GM12878 (cell line): ENCODE measurements at regions not wholly inside any gene's neighbourhood (a gene's known extent, or its start where the extent isn't known, plus 50 kb on each side); places are given as distances from the start of the nearest gene placed in this dataset.

Source experiments
- ATAC-seq: fragments of 200-7000 bp; cut with Tn5 transposase; 3 replicates; pipeline ENCODE4 v1.9.1; 2020; ENCODE audit warnings: mild to moderate bottlenecking, moderate library complexity
- BruUV-seq: library from RNA; stranded (reverse); fragments of 400-500 nt; replicated peaks from 2 replicates; lab custom pipeline; 2021; lab: Mats Ljungman, UMichigan
- CTCF ChIA-PET: fragments of 300-600 bp; sonication (Branson Sonifier 250); formaldehyde crosslinking; extraction: SDS; loops from one replicate; lab custom pipeline; 2021; ENCODE audit warnings: inconsistent platforms; lab: Yijun Ruan, JAX
- POLR2A ChIA-PET: fragments of 350-600 bp; formaldehyde crosslinking; extraction: SDS; loops from one replicate; lab custom pipeline; 2021; ENCODE audit warnings: inconsistent platforms; lab: Charles Lee
- RAD21 ChIA-PET: fragments of 300-600 bp; sonication (Branson Sonifier 250); formaldehyde crosslinking; loops from one replicate; lab custom pipeline; 2023; ENCODE audit warnings: antibody characterized with exemption; ENCODE audit not compliant: unreplicated experiment; lab: Charles Lee
- SMC1A ChIA-PET: fragments of 300-600 bp; sonication (Branson Sonifier 250); formaldehyde crosslinking; loops from one replicate; lab custom pipeline; 2023; ENCODE audit not compliant: unreplicated experiment, uncharacterized antibody; lab: Charles Lee
- DNase-seq: peaks from one replicate; pipeline ENCODE4 v3.0.0-alpha.2; 2011; ENCODE audit warnings: low read depth, low spot score
- FAIRE-seq: peaks from 3 replicates; lab custom pipeline; 2011; peaks lifted over from hg19 to GRCh38; lab: Jason Lieb, UNC
- H2AFZ ChIP-seq: 2 replicates; pipeline ENCODE4 v1.6.0; 2011; ENCODE audit warnings: low read depth, low read length, control low read depth; ENCODE audit not compliant: control insufficient read depth
- H3K27ac ChIP-seq: 2 replicates; pipeline ENCODE4 v1.5.1; 2011; ENCODE audit warnings: control low read depth; ENCODE audit not compliant: control insufficient read depth, insufficient read depth
- H3K27me3 ChIP-seq, 2 experiments: replicated peaks in 1 of 2; 2 replicates each; pipeline versions ENCODE4 v1.6.0 to v1.6.1; 2011; ENCODE audit warnings: low read length in 1 of 2; ENCODE audit not compliant: control insufficient read depth in 2 of 2, insufficient read depth in 2 of 2
- H3K36me3 ChIP-seq, 2 experiments: 2 replicates each; pipeline ENCODE4 v1.5.1; 2011; ENCODE audit warnings: low read length in 1 of 2; ENCODE audit not compliant: control insufficient read depth in 2 of 2, insufficient read depth in 2 of 2
- H3K4me1 ChIP-seq: 2 replicates; pipeline ENCODE4 v1.6.1; 2011; ENCODE audit warnings: mild to moderate bottlenecking, low read length, moderate library complexity, mixed read lengths; ENCODE audit not compliant: control insufficient read depth, insufficient read depth
- H3K4me2 ChIP-seq: 2 replicates; pipeline ENCODE4 v1.6.0; 2011; ENCODE audit warnings: control low read depth; ENCODE audit not compliant: control insufficient read depth, insufficient read depth
- H3K4me3 ChIP-seq: fragments of 200-600 bp; sonication (generic); 2 replicates; pipeline ENCODE4 v1.5.1; 2016
- H3K79me2 ChIP-seq: 2 replicates; pipeline ENCODE4 v1.6.0; 2011; ENCODE audit warnings: low read length; ENCODE audit not compliant: control insufficient read depth, insufficient read depth
- H3K9ac ChIP-seq: 2 replicates; pipeline ENCODE4 v1.8.0; 2011; ENCODE audit warnings: low read length, control low read depth, mixed read lengths; ENCODE audit not compliant: control insufficient read depth, insufficient read depth
- H3K9me3 ChIP-seq: replicated peaks from 3 replicates; pipeline ENCODE4 v1.5.1; 2011; ENCODE audit warnings: mild to moderate bottlenecking, low read length; ENCODE audit not compliant: control insufficient read depth, insufficient read depth
- H4K20me1 ChIP-seq: 2 replicates; pipeline ENCODE4 v1.6.0; 2011; ENCODE audit not compliant: control insufficient read depth, insufficient read depth
- GABPA ChIP-seq: IDR thresholded peaks from 2 replicates; pipeline ENCODE4 v1.6.1; 2014; ENCODE audit warnings: antibody characterized with exemption, low read depth, mild to moderate bottlenecking, inconsistent platforms
- MEF2A ChIP-seq: IDR thresholded peaks from 2 replicates; pipeline ENCODE4 v1.6.1; 2011; ENCODE audit warnings: low read depth, mild to moderate bottlenecking, low read length, moderate library complexity; ENCODE audit not compliant: insufficient read depth
- RAD21 ChIP-seq: IDR thresholded peaks from 2 replicates; pipeline ENCODE4 v1.6.1; 2011; ENCODE audit warnings: mild to moderate bottlenecking, low read depth, low read length, moderate library complexity; ENCODE audit not compliant: insufficient read depth
- RB1 ChIP-seq: fragments of 450-650 bp; formaldehyde crosslinking; IDR thresholded peaks from 2 replicates; pipeline ENCODE4 v1.6.1; 2017; ENCODE audit warnings: mild to moderate bottlenecking, borderline replicate concordance
- STAT1 ChIP-seq: fragments of 450-650 bp; conservative IDR thresholded peaks from 2 replicates; pipeline ENCODE4 v1.6.1; 2014; ENCODE audit warnings: antibody characterized with exemption, mild to moderate bottlenecking
- TBL1XR1 ChIP-seq: IDR thresholded peaks from 2 replicates; pipeline ENCODE4 v1.6.1; 2012; ENCODE audit warnings: low read depth, low read length, improper control_type of control experiment
- ZBED1 ChIP-seq: IDR thresholded peaks from 2 replicates; pipeline ENCODE4 v1.6.1; 2016; ENCODE audit warnings: borderline replicate concordance
- ZBTB4 ChIP-seq: fragments of 450-650 bp; formaldehyde crosslinking; IDR thresholded peaks from 2 replicates; pipeline ENCODE4 v1.4.0; 2022; ENCODE audit warnings: mild to moderate bottlenecking, moderate library complexity
- WGBS: methylation state at CpG from one replicate; pipeline ENCODE4 v1.1.6; 2016; ENCODE audit warnings: low lambda C conversion rate; ENCODE audit not compliant: insufficient replicate concordance, insufficient coverage; ENCODE audit errors: missing lambda C conversion rate; 5-methylcytosine and 5-hydroxymethylcytosine counted together
- in situ Hi-C: fragments of 300-500 bp; cut with MboI; formaldehyde crosslinking; loops from 9 replicates; pipeline ENCODE4 v1.14.3; 2018; ENCODE audit warnings: mixed read lengths
- intact Hi-C: fragments of 100-400 bp; cut with micrococcal nuclease; formaldehyde crosslinking; loops from one replicate; pipeline ENCODE4 v1.14.2; 2022; ENCODE audit not compliant: unreplicated experiment

- DNase-seq (no peak), ATAC-seq (no peak), FAIRE-seq (no peak)
- H2AFZ ChIP-seq: no peak overlapping the region
- SMC1A ChIA-PET: interaction anchor here (1.1 to 1.4 kb wide), 4 partner anchors 9 to 95 kb away, joined by 3 to 4 read pairs (median 3); no protein-coding TSS in a partner anchor
- in situ Hi-C loops: loop anchor here (5.0 kb wide), 1 partner anchor 48 kb away; no protein-coding TSS in a partner anchor
- no peak overlapping the region for H3K4me3 ChIP-seq
- no TSS peak for BruUV-seq
- no peak overlapping the region for H3K9ac ChIP-seq
- H3K4me2 ChIP-seq: no peak overlapping the region
- no peaks in the 10 kb centered on the region for H3K36me3 ChIP-seq
- POLR2A ChIA-PET: no interaction called here
- RAD21 ChIA-PET: no interaction called here
- no peaks in the 10 kb centered on the region for H3K9me3 ChIP-seq
- H3K79me2 ChIP-seq: no peaks in the 10 kb centered on the region
- no peaks in the 10 kb centered on the region for H4K20me1 ChIP-seq
- H3K27ac ChIP-seq: no peak overlapping the region
- TF ChIP-seq MEF2A: no peak
- no peak for TF ChIP-seq ZBED1
- TF ChIP-seq RB1: no peak
- TF ChIP-seq STAT1: no peak
- TF ChIP-seq GABPA: no peak
- TF ChIP-seq TBL1XR1: no peak
- no peak for TF ChIP-seq RAD21
- no peak for TF ChIP-seq ZBTB4 (CRISPR knock-in tag)
- TF ChIP-seq, all 136 proteins: peak for 0
- Histone ChIP-seq H3K27me3 (no peaks in the 10 kb centered on the region; a peak in 1 of 4 replicates), H3K4me1 (no peaks in the 10 kb centered on the region)
- 32% methylated on average over 5 of the region's 5 CpGs for WGBS
- intact Hi-C loops: no loop called here
- CTCF ChIA-PET: no interaction called here
These were observed 78.4 kb upstream of the FZD7 start for GRCh38 chr2:201955231-201955630.
